ENCODE measurements at regions not wholly inside any gene's neighbourhood (a gene's known extent, or its start where the extent isn't known, plus 50 kb on each side); places are given as distances from the start of the nearest gene placed in this dataset.

DNA sequence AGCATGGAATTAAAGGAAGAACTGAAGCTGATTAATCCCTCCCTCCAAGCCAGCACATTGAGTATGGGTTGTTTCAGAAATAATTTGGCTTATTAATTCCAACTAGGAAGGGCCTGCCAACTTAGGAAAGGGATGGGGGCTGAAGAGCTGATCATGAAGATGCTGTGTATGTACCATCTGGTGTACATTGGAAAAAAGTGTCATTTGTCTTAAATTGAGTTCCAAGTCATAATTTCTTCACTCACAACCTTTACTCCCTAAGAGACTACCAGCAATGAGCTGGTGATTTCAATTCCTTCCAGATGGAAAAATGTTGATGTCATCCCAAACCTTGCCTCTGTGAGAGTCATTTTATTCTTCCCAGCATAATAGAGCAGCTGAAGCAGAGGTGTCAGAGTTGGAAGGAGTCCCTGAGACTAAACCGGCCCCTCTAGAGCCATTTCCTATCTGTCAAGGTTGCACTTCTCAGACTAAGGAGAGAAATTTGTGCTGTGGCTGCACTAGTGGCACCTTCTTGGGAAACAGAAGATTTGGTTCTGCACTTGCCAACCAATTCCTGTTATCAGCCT lies 79.4 kb downstream of the GTPBP8 start:
- TF ChIP-seq, protein P1, sequence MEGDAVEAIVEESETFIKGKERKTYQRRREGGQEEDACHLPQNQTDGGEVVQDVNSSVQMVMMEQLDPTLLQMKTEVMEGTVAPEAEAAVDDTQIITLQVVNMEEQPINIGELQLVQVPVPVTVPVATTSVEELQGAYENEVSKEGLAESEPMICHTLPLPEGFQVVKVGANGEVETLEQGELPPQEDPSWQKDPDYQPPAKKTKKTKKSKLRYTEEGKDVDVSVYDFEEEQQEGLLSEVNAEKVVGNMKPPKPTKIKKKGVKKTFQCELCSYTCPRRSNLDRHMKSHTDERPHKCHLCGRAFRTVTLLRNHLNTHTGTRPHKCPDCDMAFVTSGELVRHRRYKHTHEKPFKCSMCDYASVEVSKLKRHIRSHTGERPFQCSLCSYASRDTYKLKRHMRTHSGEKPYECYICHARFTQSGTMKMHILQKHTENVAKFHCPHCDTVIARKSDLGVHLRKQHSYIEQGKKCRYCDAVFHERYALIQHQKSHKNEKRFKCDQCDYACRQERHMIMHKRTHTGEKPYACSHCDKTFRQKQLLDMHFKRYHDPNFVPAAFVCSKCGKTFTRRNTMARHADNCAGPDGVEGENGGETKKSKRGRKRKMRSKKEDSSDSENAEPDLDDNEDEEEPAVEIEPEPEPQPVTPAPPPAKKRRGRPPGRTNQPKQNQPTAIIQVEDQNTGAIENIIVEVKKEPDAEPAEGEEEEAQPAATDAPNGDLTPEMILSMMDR (conservative IDR thresholded peaks at IDR 0.05; ENCODE audit: low read length) = no peak
- no peak for TF ChIP-seq EZH2phosphoT487 (IDR thresholded peaks at IDR 0.05; ENCODE audit: borderline replicate concordance, low read depth, low read length)
